Sigmoid colon (tissue), 4 donors: ENCODE measurements at regions not wholly inside any gene's neighbourhood (a gene's known extent, or its start where the extent isn't known, plus 50 kb on each side); places are given as distances from the start of the nearest gene placed in this dataset.

ENCODE experiments used
- CTCF ChIP-seq, 4 experiments: fragments of 450-650 bp in 3 of 4; fragments of 200-600 bp in 1 of 4; IDR thresholded peaks; one replicate each; pipeline ENCODE4 v1.5.1; 2016 to 2019; ENCODE audit warnings: antibody characterized with exemption in 4 of 4, mild to moderate bottlenecking in 3 of 4, moderate library complexity in 2 of 4
- EP300 ChIP-seq, 4 donors: sonication (generic); formaldehyde crosslinking; IDR thresholded peaks; one replicate each; pipeline ENCODE4 v1.6.1; 2017; ENCODE audit warnings: antibody characterized with exemption in 4 of 4

- no peak for TF ChIP-seq EP300 (IDR thresholded peaks at IDR 0.05)
- no peak for TF ChIP-seq CTCF (IDR thresholded peaks at IDR 0.05)
Measured at GRCh38 chr7:115812794-115813193, 217.8 kb downstream of the TFEC start.
